ENCODE measurements at regions not wholly inside any gene's neighbourhood (a gene's known extent, or its start where the extent isn't known, plus 50 kb on each side); places are given as distances from the start of the nearest gene placed in this dataset.

- DNase-seq (ENCODE audit: low spot score), result no peak
These were observed 339.4 kb downstream of the CHSY3 start for GRCh38 chr5:130243641-130244040.

GRCh38 chr5:130237721-130238120 is 333.5 kb downstream of the CHSY3 start:
- no peak for DNase-seq (ENCODE audit: low spot score)

All from CD4-positive, alpha-beta T cell treated with Interleukin-15 for 4 hours (primary cell).